ENCODE measurements at regions not wholly inside any gene's neighbourhood (a gene's known extent, or its start where the extent isn't known, plus 50 kb on each side); places are given as distances from the start of the nearest gene placed in this dataset.

GRCh38 chr1:62917314-62917713 lies 133.4 kb downstream of the ATG4C start:
- TF ChIP-seq CTCF (IDR thresholded peaks at IDR 0.05; ENCODE audit: insufficient read depth, low read length, poor library complexity, severe bottlenecking) = no peak
- H3K4me3 ChIP-seq (replicated peaks; ENCODE audit: low read depth, low read length) = no peak overlapping the region
- no peaks in the 10 kb centered on the region; the same call in 1 of the 2 replicates for H3K27me3 ChIP-seq (replicated peaks; ENCODE audit: control insufficient read depth, insufficient read depth, low read length)
- no peak for DNase-seq (ENCODE audit: extremely low read depth, insufficient read length)
- H3K36me3 ChIP-seq (ENCODE audit: control insufficient read depth, insufficient read depth, low read length) = no peaks in the 10 kb centered on the region

GRCh38 chr1:62917805-62918204 lies 133.9 kb downstream of the ATG4C start:
- TF ChIP-seq CTCF (IDR thresholded peaks at IDR 0.05; ENCODE audit: insufficient read depth, low read length, poor library complexity, severe bottlenecking) = no peak
- Histone ChIP-seq H3K36me3 (ENCODE audit: control insufficient read depth, insufficient read depth, low read length) (no peaks in the 10 kb centered on the region), H3K27me3 (replicated peaks; ENCODE audit: control insufficient read depth, insufficient read depth, low read length) (no peaks in the 10 kb centered on the region; the same call in 1 of the 2 replicates), H3K4me3 (replicated peaks; ENCODE audit: low read depth, low read length) (no peak overlapping the region)
- DNase-seq (ENCODE audit: extremely low read depth, insufficient read length) = no peak

- no peak for TF ChIP-seq CTCF (IDR thresholded peaks at IDR 0.05; ENCODE audit: insufficient read depth, low read length, poor library complexity, severe bottlenecking)
- no peaks in the 10 kb centered on the region; the same call in 1 of the 2 replicates for H3K27me3 ChIP-seq (replicated peaks; ENCODE audit: control insufficient read depth, insufficient read depth, low read length)
- no peaks in the 10 kb centered on the region for H3K36me3 ChIP-seq (ENCODE audit: control insufficient read depth, insufficient read depth, low read length)
- H3K4me3 ChIP-seq (replicated peaks; ENCODE audit: low read depth, low read length) = no peak overlapping the region
- DNase-seq (ENCODE audit: extremely low read depth, insufficient read length) = no peak
Observed at GRCh38 chr1:62918700-62919099, 134.8 kb downstream of the ATG4C start.

- H3K36me3 ChIP-seq (ENCODE audit: control insufficient read depth, insufficient read depth, low read length) = no peaks in the 10 kb centered on the region
- TF ChIP-seq CTCF (IDR thresholded peaks at IDR 0.05; ENCODE audit: insufficient read depth, low read length, poor library complexity, severe bottlenecking) = no peak
Observed at GRCh38 chr1:62922006-62922405, 138.1 kb downstream of the ATG4C start.

GRCh38 chr1:62924983-62925790 lies 141.3 kb downstream of the ATG4C start:
- H3K27me3 ChIP-seq (replicated peaks; ENCODE audit: control insufficient read depth, insufficient read depth, low read length) = no peaks in the 10 kb centered on the region
- no peaks in the 10 kb centered on the region for H3K36me3 ChIP-seq (ENCODE audit: control insufficient read depth, insufficient read depth, low read length)
- no peak for TF ChIP-seq CTCF (IDR thresholded peaks at IDR 0.05; ENCODE audit: insufficient read depth, low read length, poor library complexity, severe bottlenecking)
- H3K4me3 ChIP-seq (replicated peaks; ENCODE audit: low read depth, low read length) = no peak overlapping the region
- no peak for DNase-seq (ENCODE audit: extremely low read depth, insufficient read length)

More at GRCh38 chr1:62922006-62922405, 138.1 kb downstream of the ATG4C start:
- Histone ChIP-seq H3K4me3 (replicated peaks; ENCODE audit: low read depth, low read length) (no peak overlapping the region), H3K27me3 (replicated peaks; ENCODE audit: control insufficient read depth, insufficient read depth, low read length) (no peaks in the 10 kb centered on the region; the same call in 1 of the 2 replicates)
- no peak for DNase-seq (ENCODE audit: extremely low read depth, insufficient read length)

Measured in GM06990 (cell line).